ENCODE measurements at regions not wholly inside any gene's neighbourhood (a gene's known extent, or its start where the extent isn't known, plus 50 kb on each side); places are given as distances from the start of the nearest gene placed in this dataset.

DNA sequence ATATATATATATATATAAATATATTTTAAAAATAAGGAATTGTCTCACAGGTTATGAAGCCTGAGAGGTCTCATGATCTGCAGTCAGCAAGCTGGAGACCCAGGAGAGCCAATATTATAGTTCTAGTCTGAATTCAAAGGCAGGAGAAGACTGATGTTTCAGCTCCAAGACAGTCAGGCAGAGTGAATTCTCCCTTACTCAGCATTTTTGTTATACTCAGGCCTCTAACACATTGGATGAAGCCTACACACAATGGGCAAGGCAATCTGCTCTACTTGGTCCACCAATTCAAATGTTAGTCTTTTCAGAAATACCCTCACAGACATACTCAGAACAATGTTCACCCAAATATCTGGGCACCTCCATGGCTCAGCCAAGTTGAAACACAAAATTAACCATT is 157.2 kb downstream of the GOLIM4 start:
- Histone ChIP-seq H3K27ac (ENCODE audit: low read depth, low read length) (no peak overlapping the region), H3K9me3 (ENCODE audit: control insufficient read depth, insufficient read depth, low read length) (no peaks in the 10 kb centered on the region), H3K27me3 (ENCODE audit: control insufficient read depth, insufficient read depth, low read length) (no peaks in the 10 kb centered on the region), H3K4me3 (ENCODE audit: low read depth, low read length) (no peak overlapping the region)
- TF ChIP-seq, protein P1, sequence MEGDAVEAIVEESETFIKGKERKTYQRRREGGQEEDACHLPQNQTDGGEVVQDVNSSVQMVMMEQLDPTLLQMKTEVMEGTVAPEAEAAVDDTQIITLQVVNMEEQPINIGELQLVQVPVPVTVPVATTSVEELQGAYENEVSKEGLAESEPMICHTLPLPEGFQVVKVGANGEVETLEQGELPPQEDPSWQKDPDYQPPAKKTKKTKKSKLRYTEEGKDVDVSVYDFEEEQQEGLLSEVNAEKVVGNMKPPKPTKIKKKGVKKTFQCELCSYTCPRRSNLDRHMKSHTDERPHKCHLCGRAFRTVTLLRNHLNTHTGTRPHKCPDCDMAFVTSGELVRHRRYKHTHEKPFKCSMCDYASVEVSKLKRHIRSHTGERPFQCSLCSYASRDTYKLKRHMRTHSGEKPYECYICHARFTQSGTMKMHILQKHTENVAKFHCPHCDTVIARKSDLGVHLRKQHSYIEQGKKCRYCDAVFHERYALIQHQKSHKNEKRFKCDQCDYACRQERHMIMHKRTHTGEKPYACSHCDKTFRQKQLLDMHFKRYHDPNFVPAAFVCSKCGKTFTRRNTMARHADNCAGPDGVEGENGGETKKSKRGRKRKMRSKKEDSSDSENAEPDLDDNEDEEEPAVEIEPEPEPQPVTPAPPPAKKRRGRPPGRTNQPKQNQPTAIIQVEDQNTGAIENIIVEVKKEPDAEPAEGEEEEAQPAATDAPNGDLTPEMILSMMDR (IDR thresholded peaks at IDR 0.05; ENCODE audit: low read depth, low read length), result no peak
- no peak for DNase-seq (ENCODE audit: low read depth, low spot score)
- POLR2A ChIA-PET, result no interaction called here
- CTCF ChIA-PET, result interaction anchor here (1.4 kb wide), 1 partner anchor 56 kb away, joined by 4 read pairs; no protein-coding TSS in a partner anchor

DNA sequence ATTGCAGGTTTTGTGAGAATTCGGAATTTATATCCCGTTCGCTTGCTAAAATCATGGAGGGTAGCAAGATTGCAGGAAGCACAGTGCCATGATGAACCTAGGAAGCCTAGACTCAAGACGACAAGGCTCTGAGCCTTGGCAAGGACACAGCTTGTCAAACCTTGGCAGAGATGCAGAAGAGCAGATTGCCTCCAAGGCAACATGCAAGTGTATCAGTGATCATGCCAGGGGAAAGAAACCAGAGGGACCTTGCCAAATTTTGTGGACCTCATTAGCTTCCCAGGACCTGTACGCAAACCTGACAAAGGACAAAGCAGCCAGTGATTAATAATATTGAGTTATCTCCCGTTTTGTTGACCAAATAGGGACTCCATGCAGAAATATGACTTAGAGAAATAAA is 159.7 kb downstream of the GOLIM4 start:
- TF ChIP-seq, protein P1 (IDR thresholded peaks at IDR 0.05; ENCODE audit: low read depth, low read length), result no peak
- DNase-seq (ENCODE audit: low read depth, low spot score), result no peak
- ChIA-PET POLR2A (no interaction called here), CTCF (interaction anchor here (1.5 to 1.8 kb wide), 2 partner anchors 8 to 104 kb away, joined by 5 read pairs; no protein-coding TSS in a partner anchor)
- Histone ChIP-seq H3K27ac (ENCODE audit: low read depth, low read length) (no peak overlapping the region), H3K9me3 (ENCODE audit: control insufficient read depth, insufficient read depth, low read length) (no peaks in the 10 kb centered on the region), H3K27me3 (ENCODE audit: control insufficient read depth, insufficient read depth, low read length) (no peaks in the 10 kb centered on the region), H3K4me3 (ENCODE audit: low read depth, low read length) (no peak overlapping the region)

DNA sequence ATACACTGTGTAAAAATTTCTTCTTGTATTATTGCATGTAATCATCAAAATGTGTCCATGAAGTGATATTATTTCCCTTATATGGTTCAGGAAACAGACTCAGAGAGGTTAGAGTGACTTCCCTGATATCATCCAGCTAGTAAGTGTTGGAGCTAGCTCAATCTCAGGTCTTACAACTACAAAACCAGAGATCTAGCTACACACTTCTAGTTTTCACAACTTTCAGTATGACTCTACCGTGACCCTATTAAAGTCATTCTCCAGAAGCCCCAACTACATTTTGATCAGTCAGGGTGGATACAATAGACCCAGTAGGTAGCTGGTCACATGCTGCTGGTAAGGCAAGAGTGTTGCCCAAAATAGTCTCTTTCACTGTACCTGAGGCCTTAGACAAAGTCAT is 165.3 kb downstream of the GOLIM4 start:
- TF ChIP-seq, protein P1 (IDR thresholded peaks at IDR 0.05; ENCODE audit: low read depth, low read length), result no peak
- ChIA-PET POLR2A (no interaction called here), CTCF (interaction anchor here (0.6 to 1.8 kb wide), 2 partner anchors 111 to 235 kb away, joined by 3 to 10 read pairs; no protein-coding TSS in a partner anchor)
- Histone ChIP-seq H3K9me3 (ENCODE audit: control insufficient read depth, insufficient read depth, low read length) (no peaks in the 10 kb centered on the region), H3K4me3 (ENCODE audit: low read depth, low read length) (no peak overlapping the region), H3K27me3 (ENCODE audit: control insufficient read depth, insufficient read depth, low read length) (no peaks in the 10 kb centered on the region), H3K27ac (ENCODE audit: low read depth, low read length) (no peak overlapping the region)
- DNase-seq (ENCODE audit: low read depth, low spot score), result no peak

DNA sequence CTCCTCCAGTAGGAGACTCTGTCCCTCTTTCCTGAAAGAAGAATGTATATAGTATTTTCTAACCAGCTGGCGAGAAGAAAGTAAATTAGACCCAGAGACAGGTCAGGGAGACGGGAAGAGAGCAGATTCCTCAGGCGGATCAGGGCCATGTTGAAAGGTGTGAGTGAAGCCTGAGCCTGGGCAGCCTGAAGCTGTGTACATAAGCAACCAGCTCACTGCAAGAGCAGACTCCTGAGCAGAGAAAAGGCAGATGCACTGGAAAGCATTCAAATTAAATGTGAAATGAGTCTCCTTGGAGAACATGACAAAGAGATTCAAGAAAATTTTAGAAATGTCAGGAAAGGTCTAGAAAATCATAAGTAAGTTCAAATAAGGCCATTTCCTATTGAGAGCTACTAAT is 165.8 kb downstream of the GOLIM4 start:
- H3K4me3 ChIP-seq (ENCODE audit: low read depth, low read length), result no peak overlapping the region
- TF ChIP-seq, protein P1 (IDR thresholded peaks at IDR 0.05; ENCODE audit: low read depth, low read length), result no peak
- ChIA-PET POLR2A (no interaction called here), CTCF (interaction anchor here (1.2 to 1.8 kb wide), 2 partner anchors 108 to 111 kb away, joined by 3 to 10 read pairs; no protein-coding TSS in a partner anchor)
- no peaks in the 10 kb centered on the region for H3K9me3 ChIP-seq (ENCODE audit: control insufficient read depth, insufficient read depth, low read length)
- H3K27ac ChIP-seq (ENCODE audit: low read depth, low read length), result no peak overlapping the region
- DNase-seq (ENCODE audit: low read depth, low spot score), result no peak
- H3K27me3 ChIP-seq (ENCODE audit: control insufficient read depth, insufficient read depth, low read length), result no peaks in the 10 kb centered on the region

DNA sequence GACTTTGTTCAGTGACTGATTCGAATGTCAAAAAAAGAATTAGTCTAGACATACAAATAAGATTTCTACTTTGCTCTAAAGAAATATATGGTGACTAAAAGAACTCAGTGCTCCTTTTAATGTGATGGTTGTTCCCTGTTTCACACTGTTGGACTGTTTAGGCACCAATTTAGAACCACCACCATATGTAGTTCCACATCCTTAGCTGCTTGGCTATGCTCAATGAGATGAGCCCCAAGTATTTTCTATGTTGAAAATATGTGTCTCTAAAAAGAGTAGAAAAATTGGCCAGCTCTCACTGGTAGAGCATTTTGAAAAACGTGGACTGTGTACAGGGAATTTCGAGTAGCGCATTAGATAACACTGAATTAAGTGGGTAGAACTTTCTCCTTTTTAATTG is 167.3 kb downstream of the GOLIM4 start:
- DNase-seq (ENCODE audit: low read depth, low spot score), result no peak
- CTCF ChIA-PET, result interaction anchor here (1.0 to 2.9 kb wide), 5 partner anchors 9 to 238 kb away, joined by 4 to 75 read pairs (median 5); no protein-coding TSS in a partner anchor
- H3K27me3 ChIP-seq (ENCODE audit: control insufficient read depth, insufficient read depth, low read length), result no peaks in the 10 kb centered on the region
- no peak overlapping the region for H3K4me3 ChIP-seq (ENCODE audit: low read depth, low read length)
- POLR2A ChIA-PET, result no interaction called here
- no peaks in the 10 kb centered on the region for H3K9me3 ChIP-seq (ENCODE audit: control insufficient read depth, insufficient read depth, low read length)
- no peak overlapping the region for H3K27ac ChIP-seq (ENCODE audit: low read depth, low read length)
- TF ChIP-seq, protein P1 (IDR thresholded peaks at IDR 0.05; ENCODE audit: low read depth, low read length), result no peak

All from AG04450 (cell line).